GM12875 (cell line): ENCODE measurements at regions not wholly inside any gene's neighbourhood (a gene's known extent, or its start where the extent isn't known, plus 50 kb on each side); places are given as distances from the start of the nearest gene placed in this dataset.

Source experiments
- H3K4me3 ChIP-seq: one replicate; pipeline ENCODE4 v1.5.1; 2011; ENCODE audit warnings: low read depth, low read length, control low read depth
- TF ChIP-seq, protein P1 (sequence below): IDR thresholded peaks from 2 replicates; pipeline ENCODE4 v1.5.1; 2011; ENCODE audit warnings: low read depth, mild to moderate bottlenecking, control low read depth, inconsistent platforms, low read length, moderate library complexity, borderline replicate concordance; ENCODE audit not compliant: insufficient read depth

DNA sequence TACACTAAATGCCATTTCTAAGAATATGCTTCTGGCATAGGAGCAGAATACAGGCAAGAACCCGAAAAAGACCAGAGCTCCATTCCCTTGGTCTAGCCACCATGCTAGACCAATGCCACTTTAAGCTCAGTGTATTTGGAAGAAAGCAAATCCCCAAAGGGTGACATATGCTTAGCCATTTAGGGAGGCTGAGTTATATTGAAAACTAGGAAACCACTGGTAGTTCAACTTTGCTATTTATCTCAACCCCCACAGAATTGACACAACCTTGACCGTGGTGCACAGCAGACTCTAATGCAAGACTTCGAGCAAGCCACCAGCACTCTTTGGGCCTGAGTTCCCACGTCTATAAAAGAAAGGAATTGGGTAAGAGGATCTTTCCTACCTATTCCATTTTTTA lies 167.9 kb downstream of the ADSS2 start:
- H3K4me3 ChIP-seq = no peak overlapping the region
- TF ChIP-seq, protein P1, sequence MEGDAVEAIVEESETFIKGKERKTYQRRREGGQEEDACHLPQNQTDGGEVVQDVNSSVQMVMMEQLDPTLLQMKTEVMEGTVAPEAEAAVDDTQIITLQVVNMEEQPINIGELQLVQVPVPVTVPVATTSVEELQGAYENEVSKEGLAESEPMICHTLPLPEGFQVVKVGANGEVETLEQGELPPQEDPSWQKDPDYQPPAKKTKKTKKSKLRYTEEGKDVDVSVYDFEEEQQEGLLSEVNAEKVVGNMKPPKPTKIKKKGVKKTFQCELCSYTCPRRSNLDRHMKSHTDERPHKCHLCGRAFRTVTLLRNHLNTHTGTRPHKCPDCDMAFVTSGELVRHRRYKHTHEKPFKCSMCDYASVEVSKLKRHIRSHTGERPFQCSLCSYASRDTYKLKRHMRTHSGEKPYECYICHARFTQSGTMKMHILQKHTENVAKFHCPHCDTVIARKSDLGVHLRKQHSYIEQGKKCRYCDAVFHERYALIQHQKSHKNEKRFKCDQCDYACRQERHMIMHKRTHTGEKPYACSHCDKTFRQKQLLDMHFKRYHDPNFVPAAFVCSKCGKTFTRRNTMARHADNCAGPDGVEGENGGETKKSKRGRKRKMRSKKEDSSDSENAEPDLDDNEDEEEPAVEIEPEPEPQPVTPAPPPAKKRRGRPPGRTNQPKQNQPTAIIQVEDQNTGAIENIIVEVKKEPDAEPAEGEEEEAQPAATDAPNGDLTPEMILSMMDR = no peak

DNA sequence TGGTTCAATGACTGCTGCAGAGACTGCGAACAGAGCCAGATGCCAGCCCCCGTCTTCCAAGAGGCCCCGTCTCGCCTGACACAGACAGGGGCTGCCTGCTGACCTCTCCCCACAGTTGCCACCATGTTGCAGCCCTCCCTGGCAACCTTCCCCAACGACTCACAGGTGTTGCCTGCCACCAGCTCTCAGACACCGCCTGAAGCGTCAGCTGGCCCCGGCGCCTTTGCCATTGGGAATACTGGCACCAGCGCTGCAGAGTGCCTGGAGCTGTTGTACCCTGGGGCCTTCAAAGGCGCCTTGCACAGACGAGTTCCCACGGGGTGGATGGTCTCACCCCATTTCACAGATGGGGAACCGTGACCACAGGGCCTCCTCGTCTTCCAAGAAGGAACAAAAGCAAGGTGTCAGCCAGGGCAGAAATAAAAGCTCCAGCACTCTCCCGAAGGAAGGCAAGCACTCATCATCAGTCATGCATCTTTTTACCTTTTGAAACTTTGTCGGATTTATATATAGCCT lies 167.0 kb downstream of the ADSS2 start:
- TF ChIP-seq, protein P1 = no peak
- no peak overlapping the region for H3K4me3 ChIP-seq

DNA sequence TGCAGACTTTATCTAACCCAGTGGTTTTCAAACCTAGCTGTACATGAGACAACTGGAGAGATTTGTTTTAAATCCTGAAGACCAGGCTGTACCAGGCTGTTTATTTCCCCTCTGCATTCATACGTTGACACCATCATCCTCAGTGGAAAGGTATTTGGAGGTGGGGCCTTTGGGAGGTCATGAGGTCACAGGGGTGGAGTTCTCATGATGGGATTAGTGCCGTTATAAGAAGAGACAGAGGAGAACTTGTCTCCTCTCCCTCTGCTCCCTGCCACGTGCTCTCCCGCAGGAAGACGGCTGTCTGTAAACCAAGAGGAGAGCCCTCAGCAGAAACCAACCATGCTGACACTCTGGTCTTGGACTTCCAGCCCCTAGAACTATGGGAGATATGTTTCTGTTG lies 165.4 kb downstream of the ADSS2 start:
- TF ChIP-seq, protein P1 = no peak
- H3K4me3 ChIP-seq = no peak overlapping the region

DNA sequence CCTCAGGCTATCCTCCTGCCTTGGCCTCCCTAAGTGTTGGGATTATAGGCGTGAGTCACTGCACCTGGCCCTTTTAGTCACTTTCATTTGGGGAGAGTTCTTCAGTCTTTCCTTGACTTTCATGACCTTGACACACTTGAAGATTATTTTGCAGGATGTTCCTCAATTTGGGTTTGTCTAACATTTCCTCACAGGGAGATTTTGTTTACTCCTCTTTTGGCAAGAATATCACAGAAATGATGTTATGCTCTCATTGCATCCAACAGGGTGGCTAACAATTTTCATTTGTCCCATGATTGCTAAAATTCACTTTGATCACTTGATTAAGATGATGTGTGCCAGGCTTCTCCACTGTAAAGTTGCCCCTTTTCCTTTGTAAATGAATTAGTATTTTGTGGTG lies 164.0 kb downstream of the ADSS2 start:
- TF ChIP-seq, protein P1 = no peak
- H3K4me3 ChIP-seq = no peak overlapping the region

- no peak overlapping the region for H3K4me3 ChIP-seq
- TF ChIP-seq, protein P1 = no peak
Observed at GRCh38 chr1:244288663-244289062, 163.0 kb downstream of the ADSS2 start.

- TF ChIP-seq, protein P1 = no peak
- no peak overlapping the region for H3K4me3 ChIP-seq
Observed at GRCh38 chr1:244289991-244290785, 161.5 kb downstream of the ADSS2 start.
